ENCODE measurements at regions not wholly inside any gene's neighbourhood (a gene's known extent, or its start where the extent isn't known, plus 50 kb on each side); places are given as distances from the start of the nearest gene placed in this dataset.
"Not testable (repeated sequence)": the region's sequence is repeated elsewhere in the genome, so short reads cannot be mapped to it uniquely, and the experiment has no call there.

- Histone ChIP-seq H3K9ac (no peak overlapping the region), H3K9me3 (replicated peaks in 1 of 11) (no peaks in the 10 kb centered on the region), H3K36me3 (no peaks in the 10 kb centered on the region), H3K4me3 (no peak overlapping the region), H3K27me3 (no peaks in the 10 kb centered on the region), H4K20me1 (no peaks in the 10 kb centered on the region), H3K27ac (no peak overlapping the region), H3K4me1 (peaks cover 14 to 36% (median 28%) of the 10 kb centered on the region in 10 experiments), H3K4me2 (no peak overlapping the region)
- no peak for TF ChIP-seq Cebpa-rat (IDR thresholded peaks at IDR 0.05)
These were observed 118.4 kb downstream of the COPRS start for GRCh38 chr17:31740611-31741082.

GRCh38 chr17:31738996-31739699 lies 119.9 kb downstream of the COPRS start:
- Histone ChIP-seq H3K4me1 (peaks cover 7 to 21% (median 13%) of the 10 kb centered on the region in 10 experiments), H3K27ac (no peak overlapping the region), H3K36me3 (no peaks in the 10 kb centered on the region), H3K4me2 (no peak overlapping the region), H3K4me3 (no peak overlapping the region), H4K20me1 (no peaks in the 10 kb centered on the region), H3K9ac (no peak overlapping the region), H3K9me3 (replicated peaks in 1 of 11) (no peaks in the 10 kb centered on the region), H3K27me3 (no peaks in the 10 kb centered on the region)
- TF ChIP-seq Cebpa-rat (IDR thresholded peaks at IDR 0.05), result no peak

- H3K4me2 ChIP-seq, result no peak overlapping the region
- no peaks in the 10 kb centered on the region for H3K36me3 ChIP-seq
- H3K27me3 ChIP-seq, result no peaks in the 10 kb centered on the region
These were observed 120.6 kb downstream of the COPRS start for GRCh38 chr17:31738488-31738887.

GRCh38 chr17:31738067-31738466 lies 121.0 kb downstream of the COPRS start:
- H3K4me3 ChIP-seq, result no peak overlapping the region
- no peak overlapping the region for H3K9ac ChIP-seq
- no peak overlapping the region for H3K4me2 ChIP-seq
- no peaks in the 10 kb centered on the region for H3K9me3 ChIP-seq (replicated peaks in 1 of 11)
- no peak for TF ChIP-seq Cebpa-rat (IDR thresholded peaks at IDR 0.05)
- no peaks in the 10 kb centered on the region for H3K27me3 ChIP-seq
- no peak overlapping the region for H3K27ac ChIP-seq
- H3K4me1 ChIP-seq, result peaks cover 0 to 10% (median 3%) of the 10 kb centered on the region in 10 experiments; a peak in 10 of 20 replicates
- no peaks in the 10 kb centered on the region for H3K36me3 ChIP-seq
- no peaks in the 10 kb centered on the region for H4K20me1 ChIP-seq

More at GRCh38 chr17:31738488-31738887, 120.6 kb downstream of the COPRS start:
- Histone ChIP-seq H3K4me3 (no peak overlapping the region), H4K20me1 (no peaks in the 10 kb centered on the region), H3K9me3 (replicated peaks in 1 of 11) (no peaks in the 10 kb centered on the region), H3K9ac (no peak overlapping the region), H3K4me1 (peaks cover under 1 to 15% (median 7%) of the 10 kb centered on the region in 10 experiments; a peak in 19 of 20 replicates), H3K27ac (no peak overlapping the region)
- TF ChIP-seq Cebpa-rat (IDR thresholded peaks at IDR 0.05), result no peak

- no peak overlapping the region for H3K9ac ChIP-seq
- no peaks in the 10 kb centered on the region for H3K36me3 ChIP-seq
- peaks cover 0 to 2% (median 0%) of the 10 kb centered on the region in 11 experiments; a peak in 7 of 22 replicates for H3K9me3 ChIP-seq (replicated peaks in 1 of 11)
- H3K4me1 ChIP-seq, result peaks cover 0 to under 1% (median 0%) of the 10 kb centered on the region in 10 experiments; a peak in 1 of 20 replicates
- no peak overlapping the region for H3K4me2 ChIP-seq
- no peak for TF ChIP-seq Cebpa-rat (IDR thresholded peaks at IDR 0.05)
- no peaks in the 10 kb centered on the region for H3K27me3 ChIP-seq
- H4K20me1 ChIP-seq, result no peaks in the 10 kb centered on the region
- no peak overlapping the region for H3K4me3 ChIP-seq
- no peak overlapping the region for H3K27ac ChIP-seq
These were observed 122.0 kb downstream of the COPRS start for GRCh38 chr17:31736855-31737625.

- Histone ChIP-seq H3K4me3 (no peak overlapping the region), H3K4me2 (no peak overlapping the region), H3K27ac (no peak overlapping the region), H3K9ac (no peak overlapping the region), H4K20me1 (no peaks in the 10 kb centered on the region), H3K27me3 (no peaks in the 10 kb centered on the region), H3K9me3 (replicated peaks in 1 of 11) (peaks cover 6 to 16% (median 12%) of the 10 kb centered on the region in 11 experiments; a peak in 18 of 22 replicates), H3K4me1 (no peaks in the 10 kb centered on the region), H3K36me3 (no peaks in the 10 kb centered on the region)
- TF ChIP-seq Cebpa-rat (IDR thresholded peaks at IDR 0.05), result no peak
These were observed 125.7 kb downstream of the COPRS start for GRCh38 chr17:31733326-31733725.

- not testable (repeated sequence) for H4K20me1 ChIP-seq, H3K4me2 ChIP-seq, H3K9ac ChIP-seq, H3K4me1 ChIP-seq, H3K27ac ChIP-seq, H3K27me3 ChIP-seq, H3K36me3 ChIP-seq, H3K4me3 ChIP-seq
- peaks cover 6 to 16% (median 12%) of the 10 kb centered on the region in 11 experiments; a peak in 18 of 22 replicates for H3K9me3 ChIP-seq (replicated peaks in 1 of 11)
These were observed 127.4 kb downstream of the COPRS start for GRCh38 chr17:31731585-31732154.

GRCh38 chr17:31731118-31731517 lies 127.9 kb downstream of the COPRS start:
- no peak overlapping the region for H3K4me2 ChIP-seq
- H3K27me3 ChIP-seq, result no peaks in the 10 kb centered on the region
- no peak for TF ChIP-seq Cebpa-rat (IDR thresholded peaks at IDR 0.05)
- peaks cover 6 to 16% (median 12%) of the 10 kb centered on the region in 11 experiments; a peak in 18 of 22 replicates for H3K9me3 ChIP-seq (replicated peaks in 1 of 11)
- no peaks in the 10 kb centered on the region for H3K36me3 ChIP-seq
- no peak overlapping the region for H3K9ac ChIP-seq
- no peak overlapping the region for H3K27ac ChIP-seq
- H3K4me1 ChIP-seq, result no peaks in the 10 kb centered on the region
- no peaks in the 10 kb centered on the region for H4K20me1 ChIP-seq
- H3K4me3 ChIP-seq, result no peak overlapping the region

- H3K4me3 ChIP-seq, result no peak overlapping the region
- no peaks in the 10 kb centered on the region for H4K20me1 ChIP-seq
- peaks cover 6 to 16% (median 11%) of the 10 kb centered on the region in 11 experiments; a peak in 18 of 22 replicates for H3K9me3 ChIP-seq (replicated peaks in 1 of 11)
- no peaks in the 10 kb centered on the region for H3K4me1 ChIP-seq
- H3K36me3 ChIP-seq, result no peaks in the 10 kb centered on the region
- H3K4me2 ChIP-seq, result no peak overlapping the region
- TF ChIP-seq Cebpa-rat (IDR thresholded peaks at IDR 0.05), result no peak
- no peak overlapping the region for H3K9ac ChIP-seq
- no peaks in the 10 kb centered on the region for H3K27me3 ChIP-seq
- H3K27ac ChIP-seq, result no peak overlapping the region
These were observed 132.0 kb downstream of the COPRS start for GRCh38 chr17:31726980-31727427.

Data from BLaER1 treated with 17β-estradiol and CSF1 and Interleukin-3, amounts not matched to agents 10 nM and 100 nM (cell line).